GM18502 (cell line): ENCODE measurements at regions not wholly inside any gene's neighbourhood (a gene's known extent, or its start where the extent isn't known, plus 50 kb on each side); places are given as distances from the start of the nearest gene placed in this dataset.

Experiments used
- ATAC-seq: cut with Tn5 transposase; IDR thresholded peaks from one replicate; pipeline ENCODE4 v1.9.1; 2021; ENCODE audit warnings: mild to moderate bottlenecking; ENCODE audit not compliant: unreplicated experiment, poor library complexity

DNA sequence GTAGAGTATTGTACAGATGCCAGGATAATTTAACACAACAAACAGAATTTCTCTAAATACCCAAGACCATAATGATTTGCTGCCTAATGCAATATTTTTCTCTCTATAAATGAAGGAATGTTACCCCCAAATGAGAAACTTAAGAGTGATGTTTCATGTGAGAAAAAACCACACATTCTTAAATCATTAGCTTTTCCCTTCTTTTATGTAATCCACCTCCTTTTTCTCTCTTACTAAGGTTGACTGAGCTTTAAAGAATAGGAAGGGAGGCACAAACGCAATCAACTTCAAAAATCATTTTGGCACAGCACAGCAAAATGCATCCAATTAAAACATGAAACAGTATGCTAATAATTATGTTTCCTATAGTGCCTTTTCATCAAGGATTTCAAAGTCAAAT is 698.1 kb upstream of the CDH2 start:
- no peak for ATAC-seq

DNA sequence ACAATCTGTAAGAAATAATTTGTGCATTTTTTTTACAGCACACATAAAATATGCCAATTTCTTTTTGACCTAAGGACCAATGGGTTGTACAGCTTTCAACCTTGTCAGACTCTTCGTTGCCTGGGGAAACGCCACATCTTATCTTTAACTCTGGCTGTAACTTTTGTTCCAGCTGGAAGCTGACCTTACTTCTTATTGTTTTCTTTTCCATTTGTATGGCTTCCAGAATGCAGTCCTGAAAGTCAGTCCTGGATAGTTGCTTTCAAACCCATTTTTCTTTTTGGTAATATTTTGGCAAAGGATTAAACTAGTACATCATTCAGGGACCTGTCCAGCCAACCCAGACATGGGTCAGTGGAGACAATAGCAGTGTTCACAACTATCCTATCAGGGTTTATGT is 686.5 kb upstream of the CDH2 start:
- no peak for ATAC-seq

DNA sequence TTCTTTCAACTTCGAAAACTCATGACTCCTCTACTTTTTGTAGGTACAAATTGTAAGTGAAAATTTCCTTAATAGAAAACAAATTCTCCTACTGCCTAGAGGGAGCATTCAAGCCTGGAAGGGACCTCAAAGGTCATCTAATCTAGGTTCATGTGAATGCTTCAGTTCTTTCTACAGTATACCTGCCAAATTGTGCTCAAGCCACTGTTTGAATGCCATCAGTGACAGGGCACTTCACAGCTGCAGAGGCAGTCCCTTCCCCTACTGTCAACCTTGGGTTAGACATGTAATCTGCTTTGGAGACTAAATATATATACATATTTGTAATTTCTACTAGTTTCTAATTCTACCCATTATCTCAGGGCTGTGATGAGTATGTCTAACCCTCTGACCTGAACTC is 681.3 kb upstream of the CDH2 start:
- no peak for ATAC-seq

GRCh38 chr18:28855989-28856388 is 679.1 kb upstream of the CDH2 start:
- ATAC-seq = no peak

GRCh38 chr18:28855524-28855923 is 678.6 kb upstream of the CDH2 start:
- ATAC-seq = no peak

GRCh38 chr18:28854964-28855363 is 678.0 kb upstream of the CDH2 start:
- no peak for ATAC-seq

- no peak for ATAC-seq
Observed at GRCh38 chr18:28846958-28847357, 670.0 kb upstream of the CDH2 start.

DNA sequence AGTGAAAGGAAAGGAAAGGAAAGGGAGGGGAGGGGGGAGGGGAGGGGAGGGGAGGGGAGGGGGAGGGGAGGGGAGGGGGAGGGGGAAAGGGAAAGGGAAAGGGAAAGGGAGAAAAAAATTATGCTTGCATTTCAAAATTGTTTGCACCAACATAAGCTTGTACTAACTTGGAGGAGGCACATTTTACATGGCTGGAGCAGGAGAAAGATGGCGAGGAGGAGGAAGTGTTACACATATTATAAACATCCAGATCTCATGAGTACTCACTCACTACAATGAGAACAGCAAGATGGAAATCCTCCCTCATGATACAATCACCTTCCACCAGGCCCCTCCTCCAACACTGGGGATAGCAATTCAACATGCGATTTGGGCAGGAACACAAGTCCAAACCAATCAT is 660.2 kb upstream of the CDH2 start:
- no peak for ATAC-seq

GRCh38 chr18:28834889-28835288 is 658.0 kb upstream of the CDH2 start:
- ATAC-seq = no peak

DNA sequence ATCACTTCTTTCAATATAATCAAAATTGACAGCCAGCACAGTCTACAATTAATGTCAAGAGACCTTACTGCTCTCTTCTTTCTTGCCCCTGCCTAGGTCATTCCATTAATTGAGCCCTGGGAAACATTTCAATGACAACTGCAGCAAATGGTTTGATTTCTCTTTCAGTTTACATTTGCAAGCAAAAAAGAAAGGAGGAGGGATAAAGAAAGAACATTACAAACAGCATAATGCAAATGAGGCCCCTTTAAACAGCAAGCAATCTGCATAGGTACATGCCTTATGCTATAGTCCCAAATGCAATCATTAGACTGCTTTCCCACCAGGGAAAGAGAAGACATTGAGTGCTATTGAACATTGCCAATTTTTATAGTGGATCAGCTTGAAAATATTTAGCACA is 655.0 kb upstream of the CDH2 start:
- no peak for ATAC-seq

GRCh38 chr18:28831476-28831875 is 654.5 kb upstream of the CDH2 start:
- ATAC-seq = no peak

DNA sequence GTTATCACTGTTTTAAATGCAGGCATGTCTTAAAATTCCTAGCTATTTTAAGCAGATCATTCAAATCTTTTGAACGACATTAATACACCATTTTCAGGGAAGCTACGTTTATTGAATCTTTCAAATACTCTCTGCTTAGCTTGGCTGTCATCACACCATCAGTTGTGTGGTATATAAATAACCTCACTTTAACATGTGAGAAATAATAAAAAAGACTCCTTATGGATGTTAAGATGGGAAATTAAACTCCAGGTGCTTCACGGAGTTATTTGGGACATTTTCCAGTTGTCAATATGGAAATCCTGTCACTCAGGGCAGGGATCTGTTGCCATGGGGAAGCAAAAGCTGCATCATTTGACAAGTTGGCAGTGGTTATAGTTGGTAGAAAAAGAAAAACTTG is 649.2 kb upstream of the CDH2 start:
- ATAC-seq = no peak

- no peak for ATAC-seq
Observed at GRCh38 chr18:28824183-28824574, 647.2 kb upstream of the CDH2 start.

- no peak for ATAC-seq
Observed at GRCh38 chr18:28823506-28824182, 646.7 kb upstream of the CDH2 start.

DNA sequence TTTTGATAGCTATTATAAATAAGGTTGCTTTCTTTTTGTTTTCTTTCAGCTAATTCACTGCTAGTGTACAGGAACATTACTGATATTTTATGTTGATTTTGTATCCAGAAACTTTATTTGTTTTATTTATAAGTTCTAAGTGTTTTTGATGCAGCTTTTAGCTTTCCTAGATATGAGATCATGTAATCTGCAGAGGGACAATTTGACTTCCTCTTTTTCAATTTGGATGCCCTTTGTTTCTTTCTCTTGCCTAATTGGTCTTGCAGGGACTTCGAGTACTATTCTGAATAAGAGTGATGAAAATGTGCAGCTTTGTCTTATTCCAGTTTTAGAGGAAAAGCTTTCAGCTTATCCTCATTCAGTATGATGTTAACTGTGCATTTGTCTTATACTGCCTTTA is 643.4 kb upstream of the CDH2 start:
- ATAC-seq = no peak

DNA sequence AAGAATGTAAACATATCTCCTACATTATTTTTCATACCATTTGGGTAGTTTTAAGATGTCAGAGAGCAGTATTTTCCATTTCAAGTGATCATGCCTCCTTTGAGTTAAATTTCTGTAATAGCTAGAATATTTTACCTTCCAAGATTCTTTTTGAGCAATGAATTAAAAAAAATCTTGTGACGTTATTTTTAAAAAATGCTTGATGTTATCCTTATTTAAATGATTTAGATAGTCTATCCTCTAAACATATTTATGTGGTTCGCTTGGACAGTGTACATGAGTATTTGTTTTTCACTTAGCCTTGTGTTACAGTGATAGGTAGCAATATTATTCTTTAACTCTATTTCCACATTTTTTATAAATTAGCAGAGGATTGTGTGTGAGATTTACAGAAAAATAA is 639.2 kb upstream of the CDH2 start:
- ATAC-seq = no peak

DNA sequence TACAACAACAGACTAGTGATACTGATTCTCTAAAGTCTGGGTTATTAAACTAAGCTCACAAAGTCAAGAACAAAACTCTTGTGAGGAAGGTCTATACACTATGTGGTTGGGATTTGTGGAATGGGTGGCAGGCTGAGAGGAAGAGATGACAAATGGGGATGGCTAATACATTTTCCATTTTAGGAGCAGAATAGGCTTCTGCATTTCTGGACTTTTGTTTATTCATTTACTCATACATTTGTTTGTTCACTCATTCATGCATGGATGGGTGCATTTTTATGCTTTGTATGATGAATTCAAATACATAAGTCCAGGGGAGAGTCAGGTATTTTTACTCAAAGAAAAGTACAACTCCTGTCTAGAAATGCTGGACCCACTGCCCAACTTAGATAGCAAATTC is 637.4 kb upstream of the CDH2 start:
- ATAC-seq = no peak

GRCh38 chr18:28808373-28808772 is 631.4 kb upstream of the CDH2 start:
- no peak for ATAC-seq

DNA sequence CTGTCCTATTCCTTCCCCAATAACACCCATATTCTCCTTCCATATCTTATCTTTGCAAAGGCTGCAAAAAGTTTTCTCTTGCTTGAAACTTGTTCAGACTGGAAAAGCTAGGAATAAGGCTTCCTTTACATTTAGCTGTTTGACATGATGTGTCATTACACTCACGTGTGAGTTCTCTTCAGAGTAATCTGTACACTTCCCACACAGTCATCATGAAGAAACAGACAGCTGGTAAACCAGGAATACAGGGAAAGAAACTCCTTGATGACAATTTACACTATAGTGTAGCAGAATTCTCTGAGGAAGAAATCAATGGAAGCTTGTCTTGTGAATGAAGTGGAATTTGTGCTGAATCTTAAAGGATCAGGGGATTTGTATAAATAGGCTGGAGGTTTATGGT is 628.6 kb upstream of the CDH2 start:
- ATAC-seq = no peak

DNA sequence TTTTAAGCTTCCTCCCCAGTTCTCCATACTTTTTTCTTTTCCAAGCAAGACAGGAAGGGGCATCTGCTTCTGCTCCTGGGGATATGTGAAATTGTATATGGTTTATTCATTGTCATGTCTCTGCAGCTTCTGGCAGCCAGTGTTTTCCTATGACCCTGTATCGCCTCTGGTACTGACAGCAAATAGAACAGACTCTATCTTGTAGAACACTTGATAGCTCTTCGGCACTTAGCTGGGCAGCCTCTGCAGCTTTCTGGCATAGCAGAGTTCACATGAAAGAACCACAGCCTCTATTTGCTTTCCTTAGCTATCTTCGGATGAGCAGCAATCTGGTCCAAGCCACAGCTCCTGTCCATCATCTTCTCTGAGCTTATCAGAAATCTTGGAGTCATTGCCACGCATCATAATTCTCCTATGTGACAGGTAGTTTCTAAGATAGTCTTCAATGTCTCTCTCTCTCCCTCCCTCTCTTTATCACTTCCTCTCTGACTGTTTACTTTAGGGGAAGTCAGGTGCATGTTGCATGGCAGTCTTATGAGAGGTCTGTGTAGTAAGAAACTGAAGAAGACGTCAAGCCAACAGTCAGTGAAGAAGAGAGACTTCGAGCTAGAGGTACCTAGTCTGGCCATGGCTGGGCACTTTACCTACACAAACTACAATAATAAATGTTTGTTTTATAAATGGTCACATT is 627.7 kb upstream of the CDH2 start:
- ATAC-seq = no peak

DNA sequence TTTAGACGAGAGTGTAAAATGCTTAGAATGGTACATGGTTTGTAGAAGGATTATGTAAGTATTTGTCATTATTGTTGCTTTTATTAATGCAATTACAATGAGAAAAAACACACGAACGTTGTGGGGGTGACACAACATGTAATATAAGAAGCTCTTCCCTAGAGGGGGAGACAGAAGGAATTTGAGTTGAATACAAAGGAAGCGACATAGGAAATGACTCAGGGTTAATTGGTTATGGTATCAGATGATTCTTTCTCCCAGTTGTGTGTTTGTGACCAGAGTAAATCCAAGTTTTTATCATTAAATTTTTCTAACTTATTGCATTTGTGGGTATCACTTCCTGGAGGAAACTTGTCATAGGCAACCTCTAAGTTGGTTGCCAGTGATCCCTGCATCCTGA is 625.6 kb upstream of the CDH2 start:
- no peak for ATAC-seq

GRCh38 chr18:28801876-28802275 is 624.9 kb upstream of the CDH2 start:
- no peak for ATAC-seq
